ENCODE measurements at regions not wholly inside any gene's neighbourhood (a gene's known extent, or its start where the extent isn't known, plus 50 kb on each side); places are given as distances from the start of the nearest gene placed in this dataset.

- in situ Hi-C loops (cut with MboI), result no loop called here
- H3K4me1 ChIP-seq (ENCODE audit: insufficient read depth), result peaks cover 5% of the 10 kb centered on the region
- H3K9me3 ChIP-seq (ENCODE audit: low read depth), result no peaks in the 10 kb centered on the region
- no peaks in the 10 kb centered on the region for H3K9me2 ChIP-seq (ENCODE audit: insufficient read depth)
- no peaks in the 10 kb centered on the region for H4K20me1 ChIP-seq (ENCODE audit: insufficient read depth)
- H3K79me2 ChIP-seq (ENCODE audit: insufficient read depth), result no peaks in the 10 kb centered on the region
- 72 to 75% methylated on average over 18 of the region's 18 CpGs for WGBS, 2 experiments (ENCODE audit: low coverage in 1 of 2, low lambda C conversion rate in 2 of 2, missing lambda C conversion rate in 2 of 2)
- no peak overlapping the region for H3K4me2 ChIP-seq (ENCODE audit: unreplicated experiment)
- H3K36me3 ChIP-seq (ENCODE audit: low read depth), result no peaks in the 10 kb centered on the region
- no peak for DNase-seq
- no peak overlapping the region for H3K4me3 ChIP-seq
- H3K27ac ChIP-seq, result no peak overlapping the region
- no peak overlapping the region for H3K9ac ChIP-seq
- peaks cover 2% of the 10 kb centered on the region; the same call in 1 of the 2 replicates for H3F3A ChIP-seq (ENCODE audit: insufficient read depth)
- H3K27me3 ChIP-seq (replicated peaks; ENCODE audit: insufficient read depth), result no peaks in the 10 kb centered on the region
- TF ChIP-seq EZH2 (IDR thresholded peaks at IDR 0.05; ENCODE audit: insufficient read depth, poor library complexity, severe bottlenecking) (no peak), EZH2phosphoT487 (IDR thresholded peaks at IDR 0.05; ENCODE audit: insufficient read depth, low read depth) (no peak)
- H2AFZ ChIP-seq, result no peak overlapping the region
These were observed 236.8 kb downstream of the DLL1 start for GRCh38 chr6:170053966-170054661.

- no peak for TF ChIP-seq EZH2phosphoT487 (IDR thresholded peaks at IDR 0.05; ENCODE audit: insufficient read depth, low read depth)
- TF ChIP-seq EZH2 (IDR thresholded peaks at IDR 0.05; ENCODE audit: insufficient read depth, poor library complexity, severe bottlenecking), result no peak
- Histone ChIP-seq H3K4me2 (ENCODE audit: unreplicated experiment) (no peak overlapping the region), H3K9me3 (ENCODE audit: low read depth) (no peaks in the 10 kb centered on the region), H3K36me3 (ENCODE audit: low read depth) (no peaks in the 10 kb centered on the region), H3K79me2 (ENCODE audit: insufficient read depth) (no peaks in the 10 kb centered on the region), H3K9me2 (ENCODE audit: insufficient read depth) (no peaks in the 10 kb centered on the region), H2AFZ (no peak overlapping the region), H3K9ac (no peak overlapping the region), H3F3A (ENCODE audit: insufficient read depth) (peaks cover 6% of the 10 kb centered on the region; the same call in 1 of the 2 replicates), H3K4me3 (no peak overlapping the region), H3K4me1 (ENCODE audit: insufficient read depth) (peaks cover 14% of the 10 kb centered on the region), H3K27me3 (replicated peaks; ENCODE audit: insufficient read depth) (no peaks in the 10 kb centered on the region), H4K20me1 (ENCODE audit: insufficient read depth) (no peaks in the 10 kb centered on the region), H3K27ac (no peak overlapping the region)
- in situ Hi-C loops (cut with MboI), result no loop called here
- no peak for DNase-seq
- WGBS, 2 experiments (ENCODE audit: low coverage in 1 of 2, low lambda C conversion rate in 2 of 2, missing lambda C conversion rate in 2 of 2), result 76 to 77% methylated on average over 27 of the region's 27 CpGs
These were observed 237.7 kb downstream of the DLL1 start for GRCh38 chr6:170052991-170053821.

DNA sequence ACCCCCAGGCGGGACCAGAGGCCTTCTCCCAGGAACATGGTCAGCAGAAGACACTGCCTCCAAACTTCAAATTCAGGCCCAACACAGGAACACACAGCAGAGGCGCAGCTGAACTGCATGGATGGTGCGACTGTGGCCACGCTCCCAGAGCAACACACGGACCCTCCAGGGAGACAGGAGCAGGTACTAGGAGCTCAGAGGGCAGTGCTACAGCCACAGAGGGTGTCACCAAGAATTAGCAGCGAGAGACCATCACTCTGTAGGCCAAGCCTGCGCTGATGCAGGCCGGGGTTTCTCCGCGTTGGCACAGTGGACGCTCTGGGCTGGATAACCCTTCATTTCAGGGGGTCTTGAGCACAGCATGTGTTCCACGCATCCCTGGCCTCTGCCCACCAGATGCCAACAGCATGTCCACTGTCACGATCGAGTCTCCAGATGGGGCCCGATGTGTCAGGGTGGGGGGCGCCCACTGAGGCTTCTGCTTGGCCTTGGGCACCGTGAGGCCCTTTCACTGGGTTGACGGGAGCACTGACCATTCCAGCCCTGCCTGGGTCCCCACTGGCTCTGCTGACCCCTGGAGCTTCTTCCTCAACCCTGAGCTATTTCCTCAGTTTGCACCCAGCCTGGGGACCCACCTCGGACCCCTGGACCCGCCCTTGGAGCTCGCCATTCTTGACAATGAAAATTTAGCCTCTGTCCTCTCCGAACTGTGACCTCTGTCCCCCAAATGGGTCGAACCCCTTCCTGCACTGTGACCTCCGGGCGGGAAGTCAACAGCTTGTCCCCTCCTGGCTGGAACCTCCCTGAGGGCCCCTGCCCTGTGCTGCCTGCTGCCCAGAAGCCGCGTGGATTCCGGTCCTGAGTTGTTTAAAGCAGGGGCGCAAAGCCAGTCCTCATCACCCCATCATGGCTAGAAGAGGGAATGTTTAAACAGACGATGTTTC is 239.4 kb downstream of the DLL1 start:
- Histone ChIP-seq H3K4me2 (ENCODE audit: unreplicated experiment) (no peak overlapping the region), H3F3A (ENCODE audit: insufficient read depth) (peaks cover 6% of the 10 kb centered on the region), H3K9me2 (ENCODE audit: insufficient read depth) (no peaks in the 10 kb centered on the region), H3K27ac (no peak overlapping the region), H3K9ac (no peak overlapping the region), H2AFZ (no peak overlapping the region), H3K27me3 (replicated peaks; ENCODE audit: insufficient read depth) (no peaks in the 10 kb centered on the region), H3K4me1 (ENCODE audit: insufficient read depth) (peaks cover 16% of the 10 kb centered on the region), H3K9me3 (ENCODE audit: low read depth) (no peaks in the 10 kb centered on the region), H4K20me1 (ENCODE audit: insufficient read depth) (no peaks in the 10 kb centered on the region), H3K79me2 (ENCODE audit: insufficient read depth) (no peaks in the 10 kb centered on the region), H3K36me3 (ENCODE audit: low read depth) (no peaks in the 10 kb centered on the region), H3K4me3 (no peak overlapping the region)
- DNase-seq, result no peak
- TF ChIP-seq EZH2 (IDR thresholded peaks at IDR 0.05; ENCODE audit: insufficient read depth, poor library complexity, severe bottlenecking), result no peak
- no peak for TF ChIP-seq EZH2phosphoT487 (IDR thresholded peaks at IDR 0.05; ENCODE audit: insufficient read depth, low read depth)
- in situ Hi-C loops (cut with MboI), result no loop called here
- WGBS, 2 experiments (ENCODE audit: low coverage in 1 of 2, low lambda C conversion rate in 2 of 2, missing lambda C conversion rate in 2 of 2), result 92 to 94% methylated on average over 27 to 30 of the region's 30 CpGs

DNA sequence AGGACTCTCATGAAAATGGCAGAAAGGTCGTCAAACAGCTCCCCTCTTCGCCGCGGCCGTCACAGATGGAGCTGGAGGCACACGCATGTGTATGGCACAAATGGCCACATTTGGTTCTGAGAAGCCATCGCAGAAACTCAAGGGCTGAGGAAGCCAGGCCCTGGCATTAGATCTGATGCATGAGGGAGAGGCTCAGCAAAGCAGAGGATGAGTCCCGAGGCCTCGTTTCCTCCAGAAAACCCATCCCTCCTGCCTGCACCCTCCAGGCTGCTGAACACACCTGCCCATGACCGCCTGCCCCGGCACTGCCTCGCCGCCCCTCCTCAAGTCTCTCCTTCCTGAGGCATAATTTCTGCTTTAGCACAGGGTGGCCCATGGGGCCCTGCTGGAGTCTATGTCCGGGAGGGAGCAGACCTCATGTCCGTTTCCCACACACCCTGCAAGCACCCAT is 240.3 kb downstream of the DLL1 start:
- H4K20me1 ChIP-seq (ENCODE audit: insufficient read depth), result no peaks in the 10 kb centered on the region
- no peak overlapping the region for H3K4me3 ChIP-seq
- H3F3A ChIP-seq (ENCODE audit: insufficient read depth), result peaks cover 6% of the 10 kb centered on the region
- in situ Hi-C loops (cut with MboI), result no loop called here
- H2AFZ ChIP-seq, result no peak overlapping the region
- no peak overlapping the region for H3K27ac ChIP-seq
- no peaks in the 10 kb centered on the region for H3K9me3 ChIP-seq (ENCODE audit: low read depth)
- no peak overlapping the region for H3K4me2 ChIP-seq (ENCODE audit: unreplicated experiment)
- DNase-seq, result no peak
- H3K79me2 ChIP-seq (ENCODE audit: insufficient read depth), result no peaks in the 10 kb centered on the region
- H3K9me2 ChIP-seq (ENCODE audit: insufficient read depth), result no peaks in the 10 kb centered on the region
- 79 to 80% methylated on average over 15 of the region's 15 CpGs for WGBS, 2 experiments (ENCODE audit: low coverage in 1 of 2, low lambda C conversion rate in 2 of 2, missing lambda C conversion rate in 2 of 2)
- H3K9ac ChIP-seq, result no peak overlapping the region
- no peak for TF ChIP-seq EZH2phosphoT487 (IDR thresholded peaks at IDR 0.05; ENCODE audit: insufficient read depth, low read depth)
- TF ChIP-seq EZH2 (IDR thresholded peaks at IDR 0.05; ENCODE audit: insufficient read depth, poor library complexity, severe bottlenecking), result no peak
- H3K36me3 ChIP-seq (ENCODE audit: low read depth), result no peaks in the 10 kb centered on the region
- H3K4me1 ChIP-seq (ENCODE audit: insufficient read depth), result peaks cover 18% of the 10 kb centered on the region
- no peaks in the 10 kb centered on the region for H3K27me3 ChIP-seq (replicated peaks; ENCODE audit: insufficient read depth)
